ENCODE measurements at regions not wholly inside any gene's neighbourhood (a gene's known extent, or its start where the extent isn't known, plus 50 kb on each side); places are given as distances from the start of the nearest gene placed in this dataset.

- TF ChIP-seq EZH2 (IDR thresholded peaks at IDR 0.05; ENCODE audit: low read length, unreplicated experiment), result no peak
- no peak for TF ChIP-seq CTCF (conservative IDR thresholded peaks at IDR 0.05; ENCODE audit: low read depth, low read length)
- no peak for TF ChIP-seq EZH2phosphoT487 (IDR thresholded peaks at IDR 0.05; ENCODE audit: borderline replicate concordance, low read length)
- H2AFZ ChIP-seq (ENCODE audit: low read length), result no peak overlapping the region
- H3K9me2 ChIP-seq (replicated peaks; ENCODE audit: low read length), result no peaks in the 10 kb centered on the region
- POLR2A ChIA-PET (ENCODE audit: unreplicated experiment), result no interaction called here
- H3K36me3 ChIP-seq (ENCODE audit: low read depth, low read length), result no peaks in the 10 kb centered on the region
- ATAC-seq (no peak), DNase-seq (no peak)
- H3K9me3 ChIP-seq (ENCODE audit: low read length), result 0 out of 2 replicates have a peak, but pooled peaks cover 2% of the 10 kb centered on the region
- no peaks in the 10 kb centered on the region for H3K27me3 ChIP-seq (ENCODE audit: low read length)
- no peak overlapping the region for H3K4me3 ChIP-seq (ENCODE audit: low read length)
- H3K4me1 ChIP-seq (ENCODE audit: insufficient read depth, low read length), result no peaks in the 10 kb centered on the region
- no peaks in the 10 kb centered on the region for H4K20me1 ChIP-seq (ENCODE audit: low read length)
- intact Hi-C loops (cut with micrococcal nuclease), result no loop called here
- no peak overlapping the region for H3K27ac ChIP-seq (ENCODE audit: low read length)
- CTCF ChIA-PET, result no interaction called here
- no peaks in the 10 kb centered on the region for H3K79me2 ChIP-seq (ENCODE audit: low read length)
- H3F3A ChIP-seq (ENCODE audit: low read length, unreplicated experiment), result no peaks in the 10 kb centered on the region
- H3K4me2 ChIP-seq (ENCODE audit: low read length), result no peak overlapping the region
- no TSS peak for BruUV-seq (replicated peaks)
- no peak overlapping the region for H3K9ac ChIP-seq (ENCODE audit: low read length)
These were observed 196.9 kb downstream of the C3orf38 start for GRCh38 chr3:88346643-88347042.

- CTCF ChIA-PET, result no interaction called here
- peak; percentile 51 for DNase-seq
- H3F3A ChIP-seq (ENCODE audit: low read length, unreplicated experiment), result no peaks in the 10 kb centered on the region
These were observed 212.7 kb downstream of the C3orf38 start for GRCh38 chr3:88362428-88362827.

GRCh38 chr3:88364926-88365325 lies 215.2 kb downstream of the C3orf38 start:
- no peak overlapping the region for H3K9ac ChIP-seq (ENCODE audit: low read length)
- no peaks in the 10 kb centered on the region; the same call in 1 of the 2 replicates for H3K27me3 ChIP-seq (ENCODE audit: low read length)
- ATAC-seq, result no peak
- intact Hi-C loops (cut with micrococcal nuclease), result no loop called here
- BruUV-seq (replicated peaks), result no TSS peak
- H3K4me3 ChIP-seq (ENCODE audit: low read length), result no peak overlapping the region
- DNase-seq, result no peak
- H4K20me1 ChIP-seq (ENCODE audit: low read length), result no peaks in the 10 kb centered on the region
- H3K9me2 ChIP-seq (replicated peaks; ENCODE audit: low read length), result no peaks in the 10 kb centered on the region
- POLR2A ChIA-PET (ENCODE audit: unreplicated experiment), result no interaction called here
- H3F3A ChIP-seq (ENCODE audit: low read length, unreplicated experiment), result no peaks in the 10 kb centered on the region
- no peaks in the 10 kb centered on the region for H3K79me2 ChIP-seq (ENCODE audit: low read length)
- CTCF ChIA-PET, result no interaction called here
- no peaks in the 10 kb centered on the region for H3K9me3 ChIP-seq (ENCODE audit: low read length)
- TF ChIP-seq EZH2 (IDR thresholded peaks at IDR 0.05; ENCODE audit: low read length, unreplicated experiment), result no peak
- TF ChIP-seq EZH2phosphoT487 (IDR thresholded peaks at IDR 0.05; ENCODE audit: borderline replicate concordance, low read length), result no peak
- no peak for TF ChIP-seq CTCF (conservative IDR thresholded peaks at IDR 0.05; ENCODE audit: low read depth, low read length)
- no peak overlapping the region for H3K27ac ChIP-seq (ENCODE audit: low read length)
- H2AFZ ChIP-seq (ENCODE audit: low read length), result no peak overlapping the region
- no peaks in the 10 kb centered on the region for H3K4me1 ChIP-seq (ENCODE audit: insufficient read depth, low read length)
- no peaks in the 10 kb centered on the region for H3K36me3 ChIP-seq (ENCODE audit: low read depth, low read length)
- H3K4me2 ChIP-seq (ENCODE audit: low read length), result no peak overlapping the region

More at GRCh38 chr3:88362428-88362827, 212.7 kb downstream of the C3orf38 start:
- intact Hi-C loops (cut with micrococcal nuclease), result no loop called here
- no peak overlapping the region for H2AFZ ChIP-seq (ENCODE audit: low read length)
- no peak overlapping the region for H3K27ac ChIP-seq (ENCODE audit: low read length)
- no peaks in the 10 kb centered on the region for H3K27me3 ChIP-seq (ENCODE audit: low read length)
- no TSS peak for BruUV-seq (replicated peaks)
- H3K9me3 ChIP-seq (ENCODE audit: low read length), result no peaks in the 10 kb centered on the region
- H3K4me2 ChIP-seq (ENCODE audit: low read length), result no peak overlapping the region
- H3K9ac ChIP-seq (ENCODE audit: low read length), result no peak overlapping the region
- no peaks in the 10 kb centered on the region for H3K79me2 ChIP-seq (ENCODE audit: low read length)
- TF ChIP-seq EZH2 (IDR thresholded peaks at IDR 0.05; ENCODE audit: low read length, unreplicated experiment), result no peak
- no peaks in the 10 kb centered on the region for H3K4me1 ChIP-seq (ENCODE audit: insufficient read depth, low read length)
- no peaks in the 10 kb centered on the region for H3K36me3 ChIP-seq (ENCODE audit: low read depth, low read length)
- H3K4me3 ChIP-seq (ENCODE audit: low read length), result no peak overlapping the region
- peak; percentile 83 for ATAC-seq
- H4K20me1 ChIP-seq (ENCODE audit: low read length), result no peaks in the 10 kb centered on the region
- POLR2A ChIA-PET (ENCODE audit: unreplicated experiment), result no interaction called here
- H3K9me2 ChIP-seq (replicated peaks; ENCODE audit: low read length), result no peaks in the 10 kb centered on the region

Data from PC-3 (cell line).